IMR-90 (cell line): ENCODE measurements at regions not wholly inside any gene's neighbourhood (a gene's known extent, or its start where the extent isn't known, plus 50 kb on each side); places are given as distances from the start of the nearest gene placed in this dataset.

ENCODE experiments used
- ATAC-seq: fragments of 200-7000 bp; cut with Tn5 transposase; 2 replicates; pipeline ENCODE4 v1.9.1; 2020; ENCODE audit warnings: low read depth, mild to moderate bottlenecking, moderate library complexity
- BruUV-seq: library from RNA; stranded (reverse); fragments of 400-500 nt; replicated peaks from 2 replicates; lab custom pipeline; 2021; lab: Mats Ljungman, UMichigan
- CTCF ChIA-PET: fragments of 300-600 bp; formaldehyde crosslinking; extraction: SDS; loops from one replicate; lab custom pipeline; 2021; ENCODE audit warnings: antibody characterized with exemption; lab: Yijun Ruan, JAX
- POLR2A ChIA-PET: fragments of 300-600 bp; sonication (Branson Sonifier 250); formaldehyde crosslinking; loops from one replicate; lab custom pipeline; 2022; ENCODE audit warnings: antibody characterized with exemption; ENCODE audit not compliant: unreplicated experiment; lab: Charles Lee
- DNase-seq: peaks from one replicate; pipeline ENCODE4 v3.0.0; 2013
- H2AFZ ChIP-seq: replicated peaks from 2 replicates; pipeline ENCODE3; 2013; ENCODE audit warnings: low read length, mild to moderate bottlenecking; ENCODE audit not compliant: poor library complexity
- H2AK5ac ChIP-seq: 2 replicates; pipeline ENCODE4 v1.6.1; 2013; ENCODE audit warnings: low read depth, low read length, inconsistent platforms
- H2AK9ac ChIP-seq: replicated peaks from 2 replicates; pipeline ENCODE3; 2013; ENCODE audit warnings: mild to moderate bottlenecking, low read depth, low read length, moderate library complexity; ENCODE audit not compliant: poor library complexity
- H2BK120ac ChIP-seq: 2 replicates; pipeline ENCODE4 v1.6.1; 2013; ENCODE audit warnings: low read depth, low read length, inconsistent platforms
- H2BK15ac ChIP-seq: 3 replicates; pipeline ENCODE4 v1.6.1; 2013; ENCODE audit warnings: low read depth, low read length, inconsistent platforms
- H2BK20ac ChIP-seq: 2 replicates; pipeline ENCODE4 v1.6.1; 2013; ENCODE audit warnings: low read depth, mild to moderate bottlenecking, inconsistent platforms, low read length, moderate library complexity
- H2BK5ac ChIP-seq: 2 replicates; pipeline ENCODE4 v1.6.1; 2013; ENCODE audit warnings: mild to moderate bottlenecking, low read depth, low read length, inconsistent platforms; ENCODE audit not compliant: poor library complexity, severe bottlenecking
- H3K14ac ChIP-seq: replicated peaks from 2 replicates; pipeline ENCODE4 v1.6.1; 2013; ENCODE audit warnings: low read depth, low read length, inconsistent platforms
- H3K18ac ChIP-seq: 2 replicates; pipeline ENCODE4 v1.6.1; 2013; ENCODE audit warnings: low read depth, low read length, control low read depth
- H3K23ac ChIP-seq: 2 replicates; pipeline ENCODE4 v1.6.1; 2013; ENCODE audit warnings: low read depth, low read length, inconsistent platforms
- H3K27ac ChIP-seq: 2 replicates; pipeline ENCODE4 v1.5.1; 2013; ENCODE audit warnings: mild to moderate bottlenecking, control low read depth, low read length; ENCODE audit not compliant: insufficient read depth
- H3K27me3 ChIP-seq: 2 replicates; pipeline ENCODE4 v1.6.1; 2013; ENCODE audit warnings: low read length; ENCODE audit not compliant: control insufficient read depth, insufficient read depth
- H3K36me3 ChIP-seq: 2 replicates; pipeline ENCODE4 v1.6.1; 2013; ENCODE audit warnings: low read length, mixed read lengths; ENCODE audit not compliant: control insufficient read depth, insufficient read depth
- H3K4ac ChIP-seq: 2 replicates; pipeline ENCODE4 v1.6.1; 2013; ENCODE audit warnings: low read depth, low read length, inconsistent platforms
- H3K4me1 ChIP-seq: 2 replicates; pipeline ENCODE4 v1.6.1; 2013; ENCODE audit warnings: low read length, mixed read lengths; ENCODE audit not compliant: control insufficient read depth, insufficient read depth
- H3K4me2 ChIP-seq: 2 replicates; pipeline ENCODE4 v1.6.1; 2013; ENCODE audit warnings: low read depth, mild to moderate bottlenecking, control low read depth, low read length, moderate library complexity
- H3K4me3 ChIP-seq: 2 replicates; pipeline ENCODE4 v1.5.1; 2013; ENCODE audit warnings: low read depth, mild to moderate bottlenecking, control low read depth, low read length, moderate library complexity; ENCODE audit not compliant: insufficient read depth
- H3K56ac ChIP-seq: 2 replicates; pipeline ENCODE4 v1.6.1; 2013; ENCODE audit warnings: low read length, inconsistent platforms; ENCODE audit not compliant: insufficient read depth; ENCODE audit errors: extremely low read depth
- H3K79me1 ChIP-seq, 2 experiments: 2 replicates each; pipeline ENCODE4 v1.6.1; 2013; ENCODE audit warnings: low read length in 2 of 2, inconsistent platforms in 1 of 2, low read depth in 1 of 2
- H3K9ac ChIP-seq: 2 replicates; pipeline ENCODE4 v1.6.1; 2013; ENCODE audit warnings: low read depth, low read length, control low read depth
- H3K9me1 ChIP-seq: 2 replicates; pipeline ENCODE4 v1.6.1; 2013; ENCODE audit warnings: low read length, inconsistent platforms; ENCODE audit not compliant: insufficient read depth
- H3K9me3 ChIP-seq: 2 replicates; pipeline ENCODE4 v1.6.1; 2013; ENCODE audit warnings: low read length; ENCODE audit not compliant: control insufficient read depth, insufficient read depth
- H4K20me1 ChIP-seq: 2 replicates; pipeline ENCODE4 v1.6.1; 2013; ENCODE audit warnings: low read length, inconsistent platforms; ENCODE audit not compliant: insufficient read depth
- H4K5ac ChIP-seq: 2 replicates; pipeline ENCODE4 v1.6.1; 2013; ENCODE audit warnings: mild to moderate bottlenecking, low read depth, low read length, control low read depth
- H4K8ac ChIP-seq, 2 experiments: 2 replicates each; pipeline ENCODE4 v1.6.1; 2013; ENCODE audit warnings: low read depth in 2 of 2, low read length in 2 of 2, control low read depth in 1 of 2, inconsistent platforms in 1 of 2
- H4K91ac ChIP-seq: 2 replicates; pipeline ENCODE4 v1.6.1; 2013; ENCODE audit warnings: low read depth, low read length, inconsistent platforms; ENCODE audit not compliant: insufficient read depth
- BHLHE40 ChIP-seq: fragments of 150-350 bp; IDR thresholded peaks from 2 replicates; pipeline ENCODE4 v1.6.1; 2016; ENCODE audit warnings: mild to moderate bottlenecking, low read depth, low read length
- CEBPB ChIP-seq: IDR thresholded peaks from 2 replicates; pipeline ENCODE4 v1.6.1; 2012; ENCODE audit warnings: low read depth, low read length, improper control_type of control experiment
- CHD1 ChIP-seq: IDR thresholded peaks from 2 replicates; pipeline ENCODE4 v1.6.1; 2012; ENCODE audit warnings: low read depth, low read length, improper control_type of control experiment
- ELK1 ChIP-seq: fragments of 150-350 bp; IDR thresholded peaks from 2 replicates; pipeline ENCODE4 v1.6.1; 2016; ENCODE audit warnings: low read depth, mild to moderate bottlenecking, low read length, moderate library complexity, borderline replicate concordance
- FOS ChIP-seq: fragments of 150-350 bp; IDR thresholded peaks from 2 replicates; pipeline ENCODE4 v1.6.1; 2016; ENCODE audit warnings: low read depth, low read length
- MAFK ChIP-seq: IDR thresholded peaks from 2 replicates; pipeline ENCODE4 v1.6.1; 2012; ENCODE audit warnings: low read depth, low read length, improper control_type of control experiment
- MXI1 ChIP-seq: IDR thresholded peaks from 2 replicates; pipeline ENCODE4 v1.6.1; 2012; ENCODE audit warnings: low read depth, mild to moderate bottlenecking, low read length, moderate library complexity, borderline replicate concordance
- NFE2L2 ChIP-seq: fragments of 150-350 bp; IDR thresholded peaks from 2 replicates; pipeline ENCODE4 v1.6.1; 2016; ENCODE audit warnings: low read depth, mild to moderate bottlenecking, low read length
- RCOR1 ChIP-seq: IDR thresholded peaks from 2 replicates; pipeline ENCODE4 v1.6.1; 2012; ENCODE audit warnings: mild to moderate bottlenecking, low read length, improper control_type of control experiment; ENCODE audit not compliant: insufficient replicate concordance
- SMC3 ChIP-seq: fragments of 150-350 bp; IDR thresholded peaks from 2 replicates; pipeline ENCODE4 v1.6.1; 2016; ENCODE audit warnings: low read depth, mild to moderate bottlenecking, antibody characterized with exemption, low read length, moderate library complexity
- USF2 ChIP-seq: fragments of 150-350 bp; IDR thresholded peaks from 2 replicates; pipeline ENCODE4 v1.6.1; 2017; ENCODE audit warnings: mild to moderate bottlenecking, antibody characterized with exemption, low read length, low read depth
- WGBS, 2 experiments: methylation state at CpG; one replicate each; pipeline versions ENCODE4 v1.1.5 to v1.1.7; 2013; ENCODE audit warnings: missing lambda C conversion rate in 2 of 2; ENCODE audit not compliant: insufficient read length in 1 of 2; ENCODE audit errors: extremely low coverage in 2 of 2; 5-methylcytosine and 5-hydroxymethylcytosine counted together
- dilution Hi-C: fragments of 300-500 bp; cut with HindIII; formaldehyde crosslinking; loops from one replicate; pipeline ENCODE4 v1.14.3; 2018; ENCODE audit warnings: low sequenced_read_pairs; ENCODE audit not compliant: unreplicated experiment
- in situ Hi-C: fragments of 300-500 bp; cut with MboI; formaldehyde crosslinking; loops from 3 replicates; pipeline ENCODE4 v1.14.3; 2019; ENCODE audit warnings: low sequenced_read_pairs, inconsistent platforms, mixed read lengths
- intact Hi-C: fragments of 100-400 bp; cut with micrococcal nuclease; formaldehyde crosslinking; loops from 2 replicates; pipeline ENCODE4 v1.10.0; 2022

GRCh38 chr1:193448682-193449461 lies 262.5 kb upstream of the B3GALT2 start:
- DNase-seq (no peak), ATAC-seq (no peak)
- in situ Hi-C loops (no loop called here), dilution Hi-C loops (no loop called here), intact Hi-C loops (no loop called here)
- Histone ChIP-seq H2BK20ac (no peak overlapping the region), H2BK15ac (no peak overlapping the region), H3K56ac (no peak overlapping the region), H3K9ac (no peak overlapping the region), H2AK5ac (no peak overlapping the region), H3K14ac (no peak overlapping the region), H2BK120ac (no peak overlapping the region), H2BK5ac (no peak overlapping the region), H3K27me3 (no peaks in the 10 kb centered on the region), H3K9me3 (no peaks in the 10 kb centered on the region), H4K91ac (no peak overlapping the region), H4K8ac (no peak overlapping the region), H4K5ac (no peak overlapping the region), H3K4me2 (no peak overlapping the region), H2AK9ac (no peak overlapping the region), H3K23ac (no peak overlapping the region), H2AFZ (no peak overlapping the region), H3K36me3 (no peaks in the 10 kb centered on the region), H3K9me1 (no peaks in the 10 kb centered on the region; the same call in 1 of the 2 replicates), H4K20me1 (no peaks in the 10 kb centered on the region), H3K4me1 (no peaks in the 10 kb centered on the region), H3K18ac (no peak overlapping the region), H3K4me3 (no peak overlapping the region), H3K4ac (no peak overlapping the region), H3K79me1 (no peaks in the 10 kb centered on the region), H3K27ac (no peak overlapping the region)
- no peak for TF ChIP-seq SMC3
- no peak for TF ChIP-seq MAFK
- no peak for TF ChIP-seq BHLHE40
- TF ChIP-seq FOS = no peak
- no peak for TF ChIP-seq CHD1
- TF ChIP-seq RCOR1 = no peak
- no peak for TF ChIP-seq MXI1
- no peak for TF ChIP-seq ELK1
- TF ChIP-seq USF2 = no peak
- TF ChIP-seq NFE2L2 = no peak
- TF ChIP-seq CEBPB = no peak
- CTCF ChIA-PET = no interaction called here
- no TSS peak for BruUV-seq
- POLR2A ChIA-PET = no interaction called here
- WGBS, 2 experiments = no CpG with 5 or more reads among the region's 5 CpGs
